ENCODE measurements at regions not wholly inside any gene's neighbourhood (a gene's known extent, or its start where the extent isn't known, plus 50 kb on each side); places are given as distances from the start of the nearest gene placed in this dataset.

- TF ChIP-seq CTCF (IDR thresholded peaks at IDR 0.05): no peak
- no peak for TF ChIP-seq POLR2A (IDR thresholded peaks at IDR 0.05)
- no peak overlapping the region for H3K4me3 ChIP-seq (ENCODE audit: low read depth, poor library complexity, severe bottlenecking)
- intact Hi-C loops (cut with DNase I; ENCODE audit: low total_unique reads): no loop called here
- 73 to 74% methylated on average over 10 to 11 of the region's 11 CpGs for WGBS, 2 donors
- peak in 1 of 2 donors; percentile 68 for DNase-seq (ENCODE audit: low spot score in 2 of 2)
Observed at GRCh38 chr1:4057603-4058002, 157.5 kb upstream of the C1orf174 start.

GRCh38 chr1:4058122-4058521 is 158.1 kb upstream of the C1orf174 start:
- peak in 1 of 2 donors; percentile 59 for DNase-seq (ENCODE audit: low spot score in 2 of 2)
- 88 to 91% methylated on average over 12 to 14 of the region's 14 CpGs for WGBS, 2 donors
- TF ChIP-seq POLR2A (IDR thresholded peaks at IDR 0.05) (no peak), CTCF (IDR thresholded peaks at IDR 0.05) (no peak)
- intact Hi-C loops (cut with DNase I; ENCODE audit: low total_unique reads): no loop called here
- H3K4me3 ChIP-seq (ENCODE audit: low read depth, poor library complexity, severe bottlenecking): no peak overlapping the region

DNA sequence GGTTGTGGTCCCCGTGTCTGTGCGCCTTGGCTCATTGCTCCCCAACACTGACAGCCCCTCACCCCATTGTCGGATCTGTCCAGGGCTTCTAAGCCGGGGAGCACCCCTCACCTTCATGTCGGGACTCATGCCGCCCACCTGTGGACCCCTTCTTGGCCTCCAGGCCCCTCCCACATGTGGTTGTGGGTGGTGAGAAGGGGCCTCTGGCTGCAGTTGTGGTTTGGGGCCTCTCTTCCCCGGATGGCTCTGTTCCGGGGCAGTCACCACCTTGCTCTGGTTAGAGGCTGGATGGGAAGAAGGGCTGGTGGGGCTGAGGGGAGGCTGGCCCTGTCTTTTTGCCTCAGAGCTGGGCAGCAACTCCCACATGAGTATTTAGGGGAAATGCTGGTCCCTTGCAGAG is 158.6 kb upstream of the C1orf174 start:
- peak in 1 of 2 donors; percentile 34 for DNase-seq (ENCODE audit: low spot score in 2 of 2)
- TF ChIP-seq CTCF (IDR thresholded peaks at IDR 0.05) (no peak), POLR2A (IDR thresholded peaks at IDR 0.05) (no peak)
- H3K4me3 ChIP-seq (ENCODE audit: low read depth, poor library complexity, severe bottlenecking): no peak overlapping the region
- whole genome bisulfite sequencing, 2 donors: 78 to 79% methylated on average over 8 of the region's 8 CpGs
- intact Hi-C loops (cut with DNase I; ENCODE audit: low total_unique reads): no loop called here

DNA sequence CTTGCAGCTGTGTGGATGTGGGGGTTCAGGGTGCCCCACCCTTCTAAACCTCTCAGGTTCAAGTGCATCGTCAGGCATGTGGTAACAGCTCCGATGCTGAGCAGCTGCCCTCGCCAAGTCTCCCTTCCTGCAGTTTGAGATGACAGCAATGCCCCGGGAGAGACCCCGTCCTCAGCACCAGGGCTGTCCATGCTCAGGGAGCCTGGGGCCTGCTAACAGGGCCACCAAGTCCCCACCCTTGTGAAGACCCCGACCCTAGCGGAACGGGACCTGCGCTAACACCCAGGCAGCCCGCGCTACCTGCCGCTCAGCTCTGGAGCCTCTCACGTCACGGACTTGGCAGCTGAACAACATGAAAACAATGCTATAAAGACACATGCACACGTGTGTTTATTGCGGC is 159.2 kb upstream of the C1orf174 start:
- intact Hi-C loops (cut with DNase I; ENCODE audit: low total_unique reads): no loop called here
- no peak overlapping the region for H3K4me3 ChIP-seq (ENCODE audit: low read depth, poor library complexity, severe bottlenecking)
- TF ChIP-seq CTCF (IDR thresholded peaks at IDR 0.05) (no peak), POLR2A (IDR thresholded peaks at IDR 0.05) (no peak)
- 63 to 75% methylated on average over 5 to 16 of the region's 16 CpGs for WGBS, 2 donors
- DNase-seq (ENCODE audit: low spot score in 2 of 2): peak in 1 of 2 donors; percentile 59

DNA sequence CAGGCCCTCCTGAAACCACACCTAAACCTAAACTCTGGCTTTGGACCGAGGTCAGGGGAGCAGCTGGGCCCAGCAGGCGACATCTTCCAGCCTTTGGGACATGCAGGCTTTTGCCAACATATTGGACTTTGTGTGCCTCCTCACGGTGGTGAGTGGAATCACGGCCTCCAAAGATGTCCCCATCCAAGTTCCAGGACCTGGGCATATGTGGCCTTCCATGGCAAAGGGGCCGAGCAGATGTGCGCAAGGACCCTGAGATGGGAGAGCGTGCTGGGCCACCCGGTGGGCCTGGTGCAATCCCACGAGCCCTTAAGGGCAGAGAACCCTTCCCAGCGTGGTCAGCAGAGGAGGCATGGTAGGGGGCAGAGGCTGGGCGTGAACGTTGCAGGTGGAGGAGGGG is 160.8 kb upstream of the C1orf174 start:
- no peak for TF ChIP-seq CTCF (IDR thresholded peaks at IDR 0.05)
- TF ChIP-seq POLR2A (IDR thresholded peaks at IDR 0.05): no peak
- no peak overlapping the region for H3K4me3 ChIP-seq (ENCODE audit: low read depth, poor library complexity, severe bottlenecking)
- DNase-seq (ENCODE audit: low spot score in 2 of 2): peak in 1 of 2 donors; percentile 54
- 68 to 72% methylated on average over 12 of the region's 12 CpGs for whole genome bisulfite sequencing, 2 donors
- intact Hi-C loops (cut with DNase I; ENCODE audit: low total_unique reads): no loop called here

DNA sequence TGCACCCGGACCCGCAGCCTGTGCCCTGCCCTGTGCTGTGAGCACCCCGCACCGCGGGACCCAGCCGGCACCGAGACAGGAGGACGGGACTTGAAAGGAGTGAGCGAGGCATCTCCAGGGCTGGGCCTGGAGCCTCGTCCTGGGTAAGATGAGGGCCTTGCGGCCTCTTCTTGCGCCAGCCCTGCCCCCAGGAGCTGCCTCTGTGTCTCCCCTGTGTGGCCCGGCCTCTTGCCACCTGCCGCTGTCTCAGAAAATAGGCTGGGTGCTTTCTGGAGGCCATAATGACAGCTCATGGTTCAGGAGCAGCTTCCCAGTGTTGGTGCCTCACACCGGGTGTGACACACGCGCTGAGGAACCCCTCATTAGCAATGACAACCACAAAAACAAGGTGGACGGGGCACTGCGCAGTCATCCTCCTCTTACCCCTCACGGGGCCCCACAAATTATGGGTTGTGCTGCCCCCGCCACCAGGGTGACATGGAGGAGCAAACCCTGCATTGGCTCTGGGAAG is 161.5 kb upstream of the C1orf174 start:
- peak in 1 of 2 donors; percentile 83 for DNase-seq (ENCODE audit: low spot score in 2 of 2)
- WGBS, 2 donors: 79 to 87% methylated on average over 20 to 21 of the region's 21 CpGs

More for the DNA sequence above, 161.5 kb upstream of the C1orf174 start:
- no peak for TF ChIP-seq CTCF (IDR thresholded peaks at IDR 0.05)
- no peak for TF ChIP-seq POLR2A (IDR thresholded peaks at IDR 0.05)
- intact Hi-C loops (cut with DNase I; ENCODE audit: low total_unique reads): no loop called here
- no peak overlapping the region for H3K4me3 ChIP-seq (ENCODE audit: low read depth, poor library complexity, severe bottlenecking)
